GM06990 (cell line): ENCODE measurements at regions not wholly inside any gene's neighbourhood (a gene's known extent, or its start where the extent isn't known, plus 50 kb on each side); places are given as distances from the start of the nearest gene placed in this dataset.

ENCODE experiments used
- DNase-seq: peaks from one replicate; pipeline ENCODE4 v3.0.0-alpha.2; 2011; ENCODE audit not compliant: insufficient read length; ENCODE audit errors: extremely low read depth
- H3K27me3 ChIP-seq: replicated peaks from 2 replicates; pipeline ENCODE4 v1.6.0; 2011; ENCODE audit warnings: low read length; ENCODE audit not compliant: control insufficient read depth, insufficient read depth
- H3K36me3 ChIP-seq: 2 replicates; pipeline ENCODE4 v1.5.1; 2011; ENCODE audit warnings: low read length; ENCODE audit not compliant: control insufficient read depth, insufficient read depth
- H3K4me3 ChIP-seq: replicated peaks from 2 replicates; pipeline ENCODE4 v1.5.1; 2011; ENCODE audit warnings: low read depth, mild to moderate bottlenecking, control low read depth, low read length
- TF ChIP-seq, protein P1 (sequence below): IDR thresholded peaks from 2 replicates; pipeline ENCODE4 v1.5.1; 2011; ENCODE audit warnings: low read length, control low read depth, mild to moderate bottlenecking, inconsistent platforms; ENCODE audit not compliant: insufficient read depth, poor library complexity, severe bottlenecking

DNA sequence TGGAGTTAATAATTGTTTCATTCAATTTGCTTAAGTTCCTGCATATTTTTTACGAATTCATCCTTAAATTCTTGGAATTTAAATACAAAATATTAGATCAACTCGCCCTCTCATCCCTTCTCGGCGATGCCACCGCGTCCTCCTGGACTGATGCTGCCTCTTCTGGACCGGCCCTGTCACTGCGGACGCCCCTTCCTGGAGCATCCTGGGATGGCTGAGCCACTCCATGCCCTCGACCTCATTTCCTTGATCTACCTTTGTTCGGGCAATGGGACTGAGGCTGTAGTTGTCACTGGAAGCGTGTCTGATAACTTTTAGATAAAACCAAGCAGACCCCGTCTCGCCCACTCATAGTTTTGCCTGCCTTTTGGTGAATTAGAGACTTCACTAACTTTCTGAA is 283.7 kb downstream of the TEX29 start:
- no peak for DNase-seq
- Histone ChIP-seq H3K36me3 (no peaks in the 10 kb centered on the region), H3K27me3 (no peaks in the 10 kb centered on the region), H3K4me3 (no peak overlapping the region)
- TF ChIP-seq, protein P1, sequence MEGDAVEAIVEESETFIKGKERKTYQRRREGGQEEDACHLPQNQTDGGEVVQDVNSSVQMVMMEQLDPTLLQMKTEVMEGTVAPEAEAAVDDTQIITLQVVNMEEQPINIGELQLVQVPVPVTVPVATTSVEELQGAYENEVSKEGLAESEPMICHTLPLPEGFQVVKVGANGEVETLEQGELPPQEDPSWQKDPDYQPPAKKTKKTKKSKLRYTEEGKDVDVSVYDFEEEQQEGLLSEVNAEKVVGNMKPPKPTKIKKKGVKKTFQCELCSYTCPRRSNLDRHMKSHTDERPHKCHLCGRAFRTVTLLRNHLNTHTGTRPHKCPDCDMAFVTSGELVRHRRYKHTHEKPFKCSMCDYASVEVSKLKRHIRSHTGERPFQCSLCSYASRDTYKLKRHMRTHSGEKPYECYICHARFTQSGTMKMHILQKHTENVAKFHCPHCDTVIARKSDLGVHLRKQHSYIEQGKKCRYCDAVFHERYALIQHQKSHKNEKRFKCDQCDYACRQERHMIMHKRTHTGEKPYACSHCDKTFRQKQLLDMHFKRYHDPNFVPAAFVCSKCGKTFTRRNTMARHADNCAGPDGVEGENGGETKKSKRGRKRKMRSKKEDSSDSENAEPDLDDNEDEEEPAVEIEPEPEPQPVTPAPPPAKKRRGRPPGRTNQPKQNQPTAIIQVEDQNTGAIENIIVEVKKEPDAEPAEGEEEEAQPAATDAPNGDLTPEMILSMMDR = no peak

DNA sequence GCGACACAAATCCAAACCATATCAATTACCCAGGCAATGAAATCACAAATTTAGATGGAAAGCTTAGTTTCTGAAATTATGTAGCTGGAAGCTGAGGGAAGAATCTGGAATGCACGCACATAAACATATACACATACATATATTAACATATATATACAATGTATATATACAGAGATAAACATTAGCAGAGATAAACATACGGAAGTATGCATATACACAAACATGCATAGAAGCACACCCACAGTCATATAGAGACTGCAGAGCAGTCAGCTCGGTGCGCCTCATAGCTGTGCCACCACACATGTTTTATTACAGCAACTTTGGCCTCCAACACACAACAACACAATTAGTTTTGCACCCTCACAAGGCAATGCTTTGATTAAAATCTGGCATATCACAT is 288.1 kb downstream of the TEX29 start:
- Histone ChIP-seq H3K27me3 (no peaks in the 10 kb centered on the region), H3K36me3 (no peaks in the 10 kb centered on the region), H3K4me3 (no peak overlapping the region)
- TF ChIP-seq, protein P1 = no peak
- DNase-seq = no peak

DNA sequence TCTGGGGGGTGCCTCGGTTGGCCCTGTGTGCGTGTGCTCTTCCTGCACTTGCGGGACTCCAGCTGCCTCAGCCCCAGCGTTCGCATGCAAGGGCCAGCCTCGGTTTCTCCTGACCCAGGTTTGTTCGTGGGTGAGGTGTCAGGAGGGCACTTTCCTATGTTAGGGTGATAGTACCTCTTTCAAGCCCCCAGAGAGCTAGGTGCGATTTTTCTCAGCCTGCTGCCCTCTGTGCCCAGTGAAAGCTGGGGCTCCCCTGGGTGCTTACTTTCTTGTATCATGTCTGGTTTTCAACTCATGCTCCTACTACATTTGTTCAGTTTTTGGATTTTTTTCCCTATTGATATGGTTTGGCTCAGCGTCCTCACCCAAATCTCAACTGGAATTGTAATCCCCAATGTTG is 289.2 kb downstream of the TEX29 start:
- Histone ChIP-seq H3K27me3 (no peaks in the 10 kb centered on the region), H3K4me3 (no peak overlapping the region), H3K36me3 (no peaks in the 10 kb centered on the region)
- DNase-seq = no peak
- TF ChIP-seq, protein P1 = no peak

DNA sequence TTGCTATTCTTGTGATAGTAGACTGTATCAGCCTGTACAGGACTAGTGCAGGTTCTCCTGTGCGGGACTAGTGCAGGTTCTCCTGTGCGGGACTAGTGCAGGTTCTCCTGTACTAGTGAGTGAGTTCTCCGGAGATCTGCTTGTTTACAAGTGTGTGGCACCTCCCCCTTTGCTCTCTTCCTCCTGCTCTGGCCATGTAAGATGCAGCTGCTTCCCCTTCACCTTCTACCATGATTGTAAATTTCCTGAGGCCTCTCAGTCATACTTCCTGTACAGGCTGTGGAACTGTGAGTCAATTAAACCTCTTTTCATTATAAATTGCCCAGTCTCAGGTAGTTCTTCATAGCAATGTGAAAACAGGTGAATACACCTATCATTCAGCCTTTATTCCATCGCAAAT is 289.6 kb downstream of the TEX29 start:
- no peaks in the 10 kb centered on the region for H3K27me3 ChIP-seq

DNA sequence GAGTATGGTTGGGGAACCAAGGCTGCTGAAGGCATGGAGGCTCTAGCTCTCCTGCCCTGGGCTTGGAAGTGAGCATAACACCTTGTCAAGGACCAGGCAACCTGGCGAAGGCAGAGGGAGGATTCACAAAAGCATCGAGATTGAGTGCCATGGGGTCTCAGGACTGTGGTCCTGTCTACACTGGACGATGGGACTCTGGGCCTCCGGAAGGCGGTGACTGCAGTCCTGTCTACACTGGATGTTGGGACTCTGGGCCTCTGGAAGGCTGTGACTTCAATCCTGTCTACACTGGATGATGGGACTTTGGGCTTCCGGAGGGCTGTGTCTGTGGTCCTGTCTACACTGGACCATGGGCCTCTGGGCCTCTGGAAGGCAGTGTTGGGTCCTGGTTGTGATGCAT is 290.4 kb downstream of the TEX29 start:
- TF ChIP-seq, protein P1 = no peak
- no peaks in the 10 kb centered on the region for H3K27me3 ChIP-seq
- no peak for DNase-seq
- no peaks in the 10 kb centered on the region for H3K36me3 ChIP-seq
- H3K4me3 ChIP-seq = no peak overlapping the region

More for the DNA sequence above, 289.6 kb downstream of the TEX29 start:
- Histone ChIP-seq H3K4me3 (no peak overlapping the region), H3K36me3 (no peaks in the 10 kb centered on the region)
- TF ChIP-seq, protein P1 = no peak
- DNase-seq = no peak

DNA sequence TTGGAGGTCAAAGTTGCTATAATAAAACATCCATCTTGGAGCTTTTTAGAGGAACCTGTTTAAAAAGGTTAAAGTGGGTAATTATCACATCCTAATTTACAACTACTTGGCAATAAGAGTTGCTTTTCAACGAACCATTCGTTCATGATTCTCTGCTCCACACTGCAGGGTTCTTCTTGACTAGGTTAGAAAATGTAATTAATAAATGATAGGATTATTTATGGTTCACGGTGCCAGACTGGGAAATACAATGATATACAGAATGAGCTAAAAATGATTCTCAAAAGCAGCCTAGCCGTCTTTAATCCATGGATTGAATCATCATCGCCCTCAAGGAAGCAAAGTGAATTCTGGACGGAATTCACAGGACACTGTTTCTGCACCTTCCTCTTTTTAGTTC is 291.2 kb downstream of the TEX29 start:
- Histone ChIP-seq H3K36me3 (no peaks in the 10 kb centered on the region), H3K4me3 (no peak overlapping the region), H3K27me3 (no peaks in the 10 kb centered on the region)
- TF ChIP-seq, protein P1 = no peak
- no peak for DNase-seq
